ENCODE measurements at regions not wholly inside any gene's neighbourhood (a gene's known extent, or its start where the extent isn't known, plus 50 kb on each side); places are given as distances from the start of the nearest gene placed in this dataset.

DNA sequence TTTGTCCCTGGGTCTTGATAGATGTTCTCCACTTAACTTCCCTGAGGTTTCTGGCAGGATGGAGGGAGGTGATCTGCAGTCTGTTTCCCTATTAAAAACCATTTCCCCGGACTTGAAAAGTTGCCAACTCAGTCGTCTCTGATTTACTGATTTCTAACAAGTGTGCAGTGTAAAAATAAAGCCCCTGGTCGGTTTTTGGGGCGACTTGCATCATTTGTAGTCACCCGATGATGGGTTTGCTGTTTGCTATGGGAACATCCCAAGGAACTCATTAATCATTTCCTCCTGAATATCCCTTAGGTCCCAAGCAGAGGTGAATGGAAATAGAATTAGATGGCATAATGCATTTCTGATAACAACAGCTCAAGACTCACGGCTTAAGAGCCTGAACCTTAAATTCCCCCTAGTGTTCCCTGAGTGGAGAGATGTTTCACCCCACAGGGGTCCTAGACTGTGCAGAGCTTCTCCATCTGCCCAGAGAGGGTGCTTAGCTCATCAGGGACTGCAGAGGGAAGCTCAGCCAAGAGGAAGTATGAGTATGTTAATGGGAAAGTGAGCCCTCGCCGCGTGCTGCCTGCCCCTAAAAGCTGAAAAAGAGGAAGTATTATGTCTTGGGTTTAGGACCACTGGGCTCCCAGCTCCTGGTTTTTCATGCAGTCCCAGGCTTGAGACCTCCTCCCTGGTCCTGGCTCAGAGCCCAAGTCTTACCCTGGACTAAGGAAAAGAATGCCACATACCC is 115.1 kb upstream of the DAP start:
- no peak for DNase-seq (ENCODE audit: low read depth)
- TF ChIP-seq, protein P1, sequence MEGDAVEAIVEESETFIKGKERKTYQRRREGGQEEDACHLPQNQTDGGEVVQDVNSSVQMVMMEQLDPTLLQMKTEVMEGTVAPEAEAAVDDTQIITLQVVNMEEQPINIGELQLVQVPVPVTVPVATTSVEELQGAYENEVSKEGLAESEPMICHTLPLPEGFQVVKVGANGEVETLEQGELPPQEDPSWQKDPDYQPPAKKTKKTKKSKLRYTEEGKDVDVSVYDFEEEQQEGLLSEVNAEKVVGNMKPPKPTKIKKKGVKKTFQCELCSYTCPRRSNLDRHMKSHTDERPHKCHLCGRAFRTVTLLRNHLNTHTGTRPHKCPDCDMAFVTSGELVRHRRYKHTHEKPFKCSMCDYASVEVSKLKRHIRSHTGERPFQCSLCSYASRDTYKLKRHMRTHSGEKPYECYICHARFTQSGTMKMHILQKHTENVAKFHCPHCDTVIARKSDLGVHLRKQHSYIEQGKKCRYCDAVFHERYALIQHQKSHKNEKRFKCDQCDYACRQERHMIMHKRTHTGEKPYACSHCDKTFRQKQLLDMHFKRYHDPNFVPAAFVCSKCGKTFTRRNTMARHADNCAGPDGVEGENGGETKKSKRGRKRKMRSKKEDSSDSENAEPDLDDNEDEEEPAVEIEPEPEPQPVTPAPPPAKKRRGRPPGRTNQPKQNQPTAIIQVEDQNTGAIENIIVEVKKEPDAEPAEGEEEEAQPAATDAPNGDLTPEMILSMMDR (IDR thresholded peaks at IDR 0.05; ENCODE audit: low read depth, low read length, missing control alignments) = no peak
- no peak overlapping the region for H3K4me3 ChIP-seq (ENCODE audit: low read depth, low read length)

DNA sequence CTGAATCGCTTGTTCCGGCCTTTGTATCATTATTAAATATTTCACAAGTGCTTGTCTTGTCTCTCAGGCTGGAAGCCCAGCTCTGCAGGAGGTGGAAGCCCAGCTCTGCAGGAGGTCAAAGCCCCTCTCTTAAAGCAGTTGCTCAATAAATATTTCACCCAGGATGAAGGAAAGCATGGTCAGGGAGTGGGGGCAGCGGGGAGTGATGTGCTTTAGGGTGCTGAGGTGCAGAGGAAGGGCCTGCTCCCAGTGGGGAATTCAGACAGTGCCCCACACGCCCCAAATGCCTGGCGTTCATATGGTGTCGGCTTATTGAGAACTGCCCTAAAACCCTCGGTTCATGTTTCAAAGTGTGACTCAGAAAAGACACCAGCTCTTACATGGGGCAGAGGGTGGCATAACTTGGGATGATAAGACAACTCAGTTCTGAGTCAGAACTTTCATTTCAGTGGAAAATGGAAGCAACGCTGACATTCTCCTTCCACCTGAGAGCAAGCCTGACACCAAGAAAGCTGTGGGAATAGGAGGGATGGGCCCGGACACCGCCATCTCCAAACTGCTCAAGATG is 114.3 kb upstream of the DAP start:
- TF ChIP-seq, protein P1 (IDR thresholded peaks at IDR 0.05; ENCODE audit: low read depth, low read length, missing control alignments) = no peak
- DNase-seq (ENCODE audit: low read depth) = no peak
- H3K4me3 ChIP-seq (ENCODE audit: low read depth, low read length) = no peak overlapping the region

DNA sequence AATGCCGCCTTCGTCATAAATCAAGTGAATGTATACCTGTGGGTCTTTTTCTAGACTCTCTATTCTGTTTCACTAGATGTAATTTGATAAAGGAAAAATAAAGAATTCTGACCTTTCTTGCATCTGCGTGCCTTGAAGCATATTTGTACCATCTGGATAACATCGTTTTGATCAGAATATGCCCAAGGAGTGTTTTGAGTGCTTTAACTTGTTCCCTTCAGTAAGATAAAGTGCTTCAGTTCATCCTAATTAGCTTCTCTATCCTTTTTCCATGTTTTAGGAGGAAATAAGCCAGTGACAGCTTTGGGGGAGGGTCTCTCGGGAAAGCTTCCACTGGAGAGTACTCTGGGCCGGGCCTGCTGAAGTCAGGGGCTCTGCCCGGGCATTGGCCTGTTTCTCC is 113.5 kb upstream of the DAP start:
- DNase-seq (ENCODE audit: low read depth) = no peak
- no peak overlapping the region for H3K4me3 ChIP-seq (ENCODE audit: low read depth, low read length)
- TF ChIP-seq, protein P1 (IDR thresholded peaks at IDR 0.05; ENCODE audit: low read depth, low read length, missing control alignments) = no peak

DNA sequence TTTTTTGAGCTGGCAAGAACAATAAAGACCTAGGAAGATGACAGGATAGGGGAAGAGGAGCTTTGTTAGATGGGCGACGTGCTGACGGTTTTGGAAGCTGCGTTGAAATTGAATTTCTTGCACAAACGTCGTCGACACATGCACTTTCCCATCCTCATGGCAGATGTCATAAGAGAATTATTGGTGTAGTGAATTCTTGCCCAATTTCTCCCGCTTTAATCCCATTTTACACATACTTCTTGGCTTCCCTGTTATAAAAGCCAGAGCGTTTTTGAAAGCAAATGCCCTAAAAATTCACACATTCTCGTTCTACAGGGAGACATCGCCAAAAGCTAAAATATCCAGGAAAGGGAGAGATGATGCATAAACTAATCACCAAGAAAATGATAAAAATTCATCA is 109.8 kb upstream of the DAP start:
- no peak overlapping the region for H3K4me3 ChIP-seq (ENCODE audit: low read depth, low read length)
- TF ChIP-seq, protein P1 (IDR thresholded peaks at IDR 0.05; ENCODE audit: low read depth, low read length, missing control alignments) = no peak
- DNase-seq (ENCODE audit: low read depth) = no peak

DNA sequence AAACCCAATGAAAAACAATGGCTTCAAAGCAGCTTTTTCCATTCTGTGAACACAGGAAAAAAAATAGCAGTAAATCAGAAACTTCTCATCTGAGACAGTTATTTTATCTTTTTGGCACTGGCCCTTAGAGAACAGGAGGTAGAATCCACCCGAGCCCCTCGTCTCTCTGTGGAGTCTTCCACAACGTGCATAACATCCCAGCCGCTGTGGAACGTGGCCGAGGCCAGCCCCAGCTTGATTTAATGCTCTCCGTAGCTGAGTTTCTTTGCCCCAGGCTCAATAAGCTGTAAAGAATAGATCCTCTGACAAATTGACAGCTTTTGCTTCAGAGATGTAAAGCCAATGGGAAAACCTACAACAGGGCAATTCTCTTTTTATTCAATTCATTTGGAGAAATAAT is 107.9 kb upstream of the DAP start:
- no peak overlapping the region for H3K4me3 ChIP-seq (ENCODE audit: low read depth, low read length)
- no peak for DNase-seq (ENCODE audit: low read depth)
- TF ChIP-seq, protein P1 (IDR thresholded peaks at IDR 0.05; ENCODE audit: low read depth, low read length, missing control alignments) = no peak

DNA sequence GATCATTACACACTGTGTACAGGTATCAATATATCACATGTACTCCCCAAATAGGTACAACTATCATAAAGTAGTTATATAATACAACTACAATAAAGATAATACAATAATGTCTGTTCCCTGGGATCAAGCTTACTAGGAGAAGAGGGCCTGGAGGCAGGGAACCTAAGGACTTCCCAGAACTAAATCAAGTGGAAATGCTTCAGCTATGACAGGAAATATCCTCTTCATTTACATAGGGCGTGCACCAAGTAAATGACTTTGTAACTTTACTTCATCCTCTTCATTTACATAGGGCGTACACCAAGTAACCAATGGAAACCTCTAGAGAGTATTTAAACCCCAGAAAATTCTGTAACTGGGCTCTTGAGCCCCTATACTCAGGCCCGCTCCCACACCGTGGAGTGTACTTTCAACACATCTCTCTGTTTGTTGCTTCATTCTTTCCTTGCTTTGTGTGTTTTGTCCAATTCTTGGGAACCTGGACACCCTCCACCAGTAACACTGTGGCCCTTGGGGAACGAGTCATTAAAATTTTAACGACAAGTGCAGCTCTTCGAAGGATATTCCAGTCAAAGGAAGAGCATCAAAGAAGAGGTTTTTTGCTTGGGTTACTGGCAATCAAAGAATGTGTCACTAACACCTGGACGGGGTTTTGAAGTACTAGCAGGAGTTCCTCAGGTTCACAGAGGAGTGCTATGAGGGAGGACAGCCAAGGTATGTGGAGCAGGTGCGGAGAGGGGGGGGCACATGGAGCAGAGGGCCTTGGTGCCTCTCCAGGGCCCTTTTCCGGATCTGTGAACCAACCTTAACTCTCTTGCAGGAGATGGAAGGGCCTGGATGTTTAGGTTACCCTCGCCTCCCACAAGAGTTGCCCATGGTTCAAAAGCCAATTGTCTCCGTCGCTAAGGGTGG is 106.6 kb upstream of the DAP start:
- no peak for DNase-seq (ENCODE audit: low read depth)
- no peak overlapping the region for H3K4me3 ChIP-seq (ENCODE audit: low read depth, low read length)
- TF ChIP-seq, protein P1 (IDR thresholded peaks at IDR 0.05; ENCODE audit: low read depth, low read length, missing control alignments) = no peak

Data from GM12864 (cell line).